ENCODE measurements at regions not wholly inside any gene's neighbourhood (a gene's known extent, or its start where the extent isn't known, plus 50 kb on each side); places are given as distances from the start of the nearest gene placed in this dataset.

DNA sequence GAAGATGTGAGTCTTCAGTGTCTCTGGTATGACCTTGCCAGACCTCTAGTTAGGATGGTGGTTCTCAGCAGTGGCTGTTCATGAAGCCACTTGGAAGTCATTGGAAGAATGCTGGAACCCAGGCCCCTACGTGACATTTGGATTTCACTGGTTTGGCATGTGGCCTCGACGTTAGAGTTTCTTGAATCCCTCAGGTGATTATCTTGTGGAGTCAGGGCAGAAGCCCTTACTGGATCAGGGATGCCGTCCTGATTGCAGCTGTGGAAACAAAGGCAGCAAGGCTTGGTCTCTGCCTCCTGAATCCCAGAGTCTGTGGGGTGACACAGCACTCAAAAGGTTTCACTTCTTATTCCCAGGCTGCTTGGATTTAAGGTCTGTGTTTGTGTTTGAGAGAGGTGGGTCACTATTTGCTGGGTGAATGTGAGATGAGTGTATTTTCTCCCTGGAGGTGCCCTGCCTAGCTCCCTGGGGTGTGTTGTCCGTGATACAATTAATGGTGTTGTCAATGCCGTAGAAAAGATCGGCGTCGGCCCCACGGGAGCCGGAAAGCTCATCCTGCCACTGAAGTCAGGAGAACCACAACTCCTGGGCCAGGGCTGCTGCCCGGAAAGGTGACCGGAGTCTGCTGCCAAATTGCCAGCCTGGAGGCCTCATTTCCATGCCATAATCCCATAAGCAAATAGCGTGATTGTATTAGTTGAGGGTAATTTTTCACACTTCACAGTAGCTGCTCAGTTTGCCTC, 939.0 kb downstream of the BRD1 start:
- TF ChIP-seq, protein P1, sequence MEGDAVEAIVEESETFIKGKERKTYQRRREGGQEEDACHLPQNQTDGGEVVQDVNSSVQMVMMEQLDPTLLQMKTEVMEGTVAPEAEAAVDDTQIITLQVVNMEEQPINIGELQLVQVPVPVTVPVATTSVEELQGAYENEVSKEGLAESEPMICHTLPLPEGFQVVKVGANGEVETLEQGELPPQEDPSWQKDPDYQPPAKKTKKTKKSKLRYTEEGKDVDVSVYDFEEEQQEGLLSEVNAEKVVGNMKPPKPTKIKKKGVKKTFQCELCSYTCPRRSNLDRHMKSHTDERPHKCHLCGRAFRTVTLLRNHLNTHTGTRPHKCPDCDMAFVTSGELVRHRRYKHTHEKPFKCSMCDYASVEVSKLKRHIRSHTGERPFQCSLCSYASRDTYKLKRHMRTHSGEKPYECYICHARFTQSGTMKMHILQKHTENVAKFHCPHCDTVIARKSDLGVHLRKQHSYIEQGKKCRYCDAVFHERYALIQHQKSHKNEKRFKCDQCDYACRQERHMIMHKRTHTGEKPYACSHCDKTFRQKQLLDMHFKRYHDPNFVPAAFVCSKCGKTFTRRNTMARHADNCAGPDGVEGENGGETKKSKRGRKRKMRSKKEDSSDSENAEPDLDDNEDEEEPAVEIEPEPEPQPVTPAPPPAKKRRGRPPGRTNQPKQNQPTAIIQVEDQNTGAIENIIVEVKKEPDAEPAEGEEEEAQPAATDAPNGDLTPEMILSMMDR (IDR thresholded peaks at IDR 0.05) = no peak
- TF ChIP-seq POLR2A (IDR thresholded peaks at IDR 0.05) = no peak

Measured in esophagus squamous epithelium (tissue), 4 donors.